ENCODE measurements at regions not wholly inside any gene's neighbourhood (a gene's known extent, or its start where the extent isn't known, plus 50 kb on each side); places are given as distances from the start of the nearest gene placed in this dataset.

- 88 to 92% (median 91%) methylated on average over 2 of the region's 2 CpGs for WGBS, 4 donors
Observed at GRCh38 chr5:108590799-108591198, 156.9 kb upstream of the FER start.

GRCh38 chr5:108588323-108588722 lies 159.4 kb upstream of the FER start:
- no peak for DNase-seq
- WGBS, 4 donors: 82 to 95% (median 90%) methylated on average over 2 of the region's 2 CpGs
- no peak overlapping the region for H3K27ac ChIP-seq
- intact Hi-C loops (cut with DNase I): no loop called here
- no peak overlapping the region for H3K4me3 ChIP-seq
- H3K9me3 ChIP-seq (replicated peaks in 1 of 3): no peaks in the 10 kb centered on the region
- no peaks in the 10 kb centered on the region for H3K36me3 ChIP-seq (replicated peaks in 1 of 2)
- TF ChIP-seq POLR2A (IDR thresholded peaks at IDR 0.05): no peak
- no peak for TF ChIP-seq CTCF (IDR thresholded peaks at IDR 0.05)
- no peaks in the 10 kb centered on the region for H3K27me3 ChIP-seq
- no peaks in the 10 kb centered on the region for H3K4me1 ChIP-seq (replicated peaks in 1 of 2)

More at GRCh38 chr5:108590799-108591198, 156.9 kb upstream of the FER start:
- Histone ChIP-seq H3K4me1 (replicated peaks in 1 of 2) (no peaks in the 10 kb centered on the region), H3K27me3 (no peaks in the 10 kb centered on the region), H3K9me3 (replicated peaks in 1 of 3) (peaks cover 0 to 3% (median 0%) of the 10 kb centered on the region in 3 donors), H3K27ac (no peak overlapping the region), H3K36me3 (replicated peaks in 1 of 2) (no peaks in the 10 kb centered on the region), H3K4me3 (no peak overlapping the region)
- no peak for DNase-seq
- intact Hi-C loops (cut with DNase I): no loop called here
- TF ChIP-seq POLR2A (IDR thresholded peaks at IDR 0.05) (no peak), CTCF (IDR thresholded peaks at IDR 0.05) (no peak)

GRCh38 chr5:108587821-108588220 lies 159.9 kb upstream of the FER start:
- H3K4me3 ChIP-seq: no peak overlapping the region
- intact Hi-C loops (cut with DNase I): no loop called here
- TF ChIP-seq CTCF (IDR thresholded peaks at IDR 0.05) (no peak), POLR2A (IDR thresholded peaks at IDR 0.05) (no peak)
- no peak overlapping the region for H3K27ac ChIP-seq
- no peaks in the 10 kb centered on the region for H3K9me3 ChIP-seq (replicated peaks in 1 of 3)
- H3K4me1 ChIP-seq (replicated peaks in 1 of 2): no peaks in the 10 kb centered on the region
- no peaks in the 10 kb centered on the region for H3K36me3 ChIP-seq (replicated peaks in 1 of 2)
- DNase-seq: no peak
- H3K27me3 ChIP-seq: no peaks in the 10 kb centered on the region

- intact Hi-C loops (cut with DNase I): no loop called here
- no peaks in the 10 kb centered on the region for H3K4me1 ChIP-seq (replicated peaks in 1 of 2)
- H3K36me3 ChIP-seq (replicated peaks in 1 of 2): no peaks in the 10 kb centered on the region
- no peaks in the 10 kb centered on the region for H3K9me3 ChIP-seq (replicated peaks in 1 of 3)
- no peak overlapping the region for H3K27ac ChIP-seq
- H3K27me3 ChIP-seq: no peaks in the 10 kb centered on the region
- no peak overlapping the region for H3K4me3 ChIP-seq
- DNase-seq: no peak
- TF ChIP-seq CTCF (IDR thresholded peaks at IDR 0.05) (no peak), POLR2A (IDR thresholded peaks at IDR 0.05) (no peak)
Observed at GRCh38 chr5:108581026-108581425, 166.7 kb upstream of the FER start.
